ENCODE measurements at regions not wholly inside any gene's neighbourhood (a gene's known extent, or its start where the extent isn't known, plus 50 kb on each side); places are given as distances from the start of the nearest gene placed in this dataset.

DNA sequence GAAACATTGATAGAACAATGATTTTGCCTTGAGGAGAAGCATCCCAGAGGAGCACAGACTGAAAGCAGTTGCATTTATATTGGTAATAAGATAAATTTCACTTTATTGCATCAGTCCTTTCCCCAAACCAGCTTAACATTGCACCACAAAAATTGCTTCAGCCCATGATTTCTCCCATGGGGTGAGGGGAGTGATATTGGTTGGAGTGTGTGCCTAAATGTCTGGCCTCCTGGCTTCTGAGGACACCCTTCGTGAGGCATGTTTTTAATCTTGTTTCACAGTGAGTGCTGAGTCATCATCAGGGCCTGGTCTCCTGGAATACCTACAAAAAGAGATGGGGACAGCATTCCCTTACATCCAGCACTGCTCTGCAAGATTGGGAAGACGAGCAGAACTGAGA is 487.9 kb downstream of the C4orf33 start:
- H3K4me3 ChIP-seq (ENCODE audit: low read depth, low read length): no peak overlapping the region
- no peaks in the 10 kb centered on the region for H3K36me3 ChIP-seq (ENCODE audit: control insufficient read depth, insufficient read depth, low read length)
- no peak for DNase-seq (ENCODE audit: low read depth)
- TF ChIP-seq, protein P1, sequence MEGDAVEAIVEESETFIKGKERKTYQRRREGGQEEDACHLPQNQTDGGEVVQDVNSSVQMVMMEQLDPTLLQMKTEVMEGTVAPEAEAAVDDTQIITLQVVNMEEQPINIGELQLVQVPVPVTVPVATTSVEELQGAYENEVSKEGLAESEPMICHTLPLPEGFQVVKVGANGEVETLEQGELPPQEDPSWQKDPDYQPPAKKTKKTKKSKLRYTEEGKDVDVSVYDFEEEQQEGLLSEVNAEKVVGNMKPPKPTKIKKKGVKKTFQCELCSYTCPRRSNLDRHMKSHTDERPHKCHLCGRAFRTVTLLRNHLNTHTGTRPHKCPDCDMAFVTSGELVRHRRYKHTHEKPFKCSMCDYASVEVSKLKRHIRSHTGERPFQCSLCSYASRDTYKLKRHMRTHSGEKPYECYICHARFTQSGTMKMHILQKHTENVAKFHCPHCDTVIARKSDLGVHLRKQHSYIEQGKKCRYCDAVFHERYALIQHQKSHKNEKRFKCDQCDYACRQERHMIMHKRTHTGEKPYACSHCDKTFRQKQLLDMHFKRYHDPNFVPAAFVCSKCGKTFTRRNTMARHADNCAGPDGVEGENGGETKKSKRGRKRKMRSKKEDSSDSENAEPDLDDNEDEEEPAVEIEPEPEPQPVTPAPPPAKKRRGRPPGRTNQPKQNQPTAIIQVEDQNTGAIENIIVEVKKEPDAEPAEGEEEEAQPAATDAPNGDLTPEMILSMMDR (IDR thresholded peaks at IDR 0.05; ENCODE audit: insufficient read depth, low read length, poor library complexity, severe bottlenecking): no peak
- H3K27me3 ChIP-seq (ENCODE audit: control insufficient read depth, insufficient read depth, low read length): no peaks in the 10 kb centered on the region

DNA sequence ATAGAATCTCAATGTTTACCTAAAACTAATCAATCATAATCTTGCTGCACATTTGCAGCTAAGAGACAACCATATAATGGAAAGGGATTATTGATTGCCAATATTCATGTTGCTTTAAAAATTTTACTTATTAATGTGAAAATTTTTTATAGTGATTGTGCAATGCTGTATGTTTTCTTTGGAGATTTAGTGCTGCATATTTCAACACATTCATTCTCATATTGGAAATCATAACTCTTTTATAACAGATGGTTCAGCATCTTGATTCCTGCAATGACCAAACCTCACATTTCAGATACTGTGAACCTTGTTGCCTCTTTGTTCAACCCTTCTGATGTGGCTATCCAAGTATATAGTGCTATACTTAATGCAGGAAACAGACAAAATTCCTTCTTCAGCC is 502.6 kb downstream of the C4orf33 start:
- Histone ChIP-seq H3K27me3 (ENCODE audit: control insufficient read depth, insufficient read depth, low read length) (no peaks in the 10 kb centered on the region), H3K4me3 (ENCODE audit: low read depth, low read length) (no peak overlapping the region)

DNA sequence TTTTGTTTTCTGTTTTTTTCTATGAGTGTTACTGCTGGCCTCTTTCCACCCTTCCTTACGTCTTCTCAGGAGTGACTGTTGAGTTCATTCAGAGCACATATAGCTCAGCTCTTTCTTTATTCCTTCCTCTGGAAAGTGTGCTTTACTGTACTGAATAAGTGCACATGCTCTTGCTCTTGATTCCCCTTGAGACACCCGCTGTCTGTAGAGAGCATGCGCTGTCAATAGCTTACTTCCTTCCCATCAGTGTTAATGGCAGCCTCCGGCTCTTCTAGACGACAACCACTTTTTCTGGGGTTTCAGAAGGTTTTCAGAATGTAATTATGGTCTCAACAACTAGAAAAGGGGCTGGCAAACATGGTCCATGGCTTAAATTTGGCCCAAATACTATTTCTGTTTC is 504.9 kb downstream of the C4orf33 start:
- TF ChIP-seq, protein P1 (IDR thresholded peaks at IDR 0.05; ENCODE audit: insufficient read depth, low read length, poor library complexity, severe bottlenecking): no peak
- no peak overlapping the region for H3K4me3 ChIP-seq (ENCODE audit: low read depth, low read length)
- H3K27me3 ChIP-seq (ENCODE audit: control insufficient read depth, insufficient read depth, low read length): no peaks in the 10 kb centered on the region
- H3K36me3 ChIP-seq (ENCODE audit: control insufficient read depth, insufficient read depth, low read length): no peaks in the 10 kb centered on the region
- DNase-seq (ENCODE audit: low read depth): no peak

More for the DNA sequence above, 502.6 kb downstream of the C4orf33 start:
- H3K36me3 ChIP-seq (ENCODE audit: control insufficient read depth, insufficient read depth, low read length): no peaks in the 10 kb centered on the region
- TF ChIP-seq, protein P1 (IDR thresholded peaks at IDR 0.05; ENCODE audit: insufficient read depth, low read length, poor library complexity, severe bottlenecking): no peak
- no peak for DNase-seq (ENCODE audit: low read depth)

DNA sequence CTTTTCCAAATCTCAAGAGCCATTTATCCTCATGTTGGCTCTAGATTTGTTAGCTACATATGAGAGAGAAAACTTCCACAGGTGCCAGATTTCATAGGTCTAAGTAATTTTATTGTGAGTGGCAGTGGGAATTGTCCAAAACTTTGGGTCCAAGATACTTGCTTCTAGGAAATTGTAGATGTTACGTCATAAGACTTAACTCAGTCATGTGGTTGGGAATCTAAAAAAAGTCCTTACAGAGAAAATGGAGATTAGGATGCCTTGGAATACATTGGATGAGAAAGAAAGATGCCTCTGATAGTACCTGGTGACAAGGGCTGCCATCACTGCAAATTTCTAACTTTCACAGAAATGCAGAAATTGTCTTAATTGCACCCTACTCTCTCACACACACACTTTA is 506.5 kb downstream of the C4orf33 start:
- no peak for DNase-seq (ENCODE audit: low read depth)
- Histone ChIP-seq H3K4me3 (ENCODE audit: low read depth, low read length) (no peak overlapping the region), H3K27me3 (ENCODE audit: control insufficient read depth, insufficient read depth, low read length) (no peaks in the 10 kb centered on the region), H3K36me3 (ENCODE audit: control insufficient read depth, insufficient read depth, low read length) (no peaks in the 10 kb centered on the region)
- TF ChIP-seq, protein P1 (IDR thresholded peaks at IDR 0.05; ENCODE audit: insufficient read depth, low read length, poor library complexity, severe bottlenecking): no peak

DNA sequence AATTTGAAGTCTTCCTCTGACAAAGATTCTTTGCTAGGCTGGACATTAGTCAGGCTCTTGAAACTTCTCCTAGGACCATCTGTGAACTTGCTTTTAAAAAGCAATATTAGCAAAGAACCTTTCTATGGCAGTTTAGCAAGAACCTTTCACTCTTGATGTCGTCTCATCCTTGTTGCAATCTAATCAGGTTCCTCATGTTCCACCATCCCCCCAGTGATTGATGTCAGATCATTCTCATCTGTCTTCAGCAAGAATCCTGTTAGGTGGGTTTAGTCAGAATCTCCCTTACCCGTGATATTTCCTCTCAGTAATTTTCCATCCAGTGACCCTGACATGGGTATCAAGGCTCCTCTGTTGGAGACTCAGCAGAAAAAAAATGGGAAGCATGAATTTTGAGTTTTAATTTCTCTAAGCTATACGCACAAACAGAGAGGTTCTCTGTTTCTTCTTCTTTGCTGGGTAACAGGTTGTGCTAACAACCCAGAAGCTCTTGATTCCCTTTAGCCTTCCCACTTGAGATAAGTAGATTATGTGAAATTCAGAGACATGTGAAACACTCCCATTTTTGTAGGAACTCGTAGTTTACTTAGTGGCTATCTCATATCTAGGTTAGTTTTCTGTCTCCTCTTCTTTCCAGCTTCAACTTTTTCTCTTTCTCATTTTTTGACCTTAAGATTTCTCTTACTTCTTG is 507.4 kb downstream of the C4orf33 start:
- no peaks in the 10 kb centered on the region for H3K27me3 ChIP-seq (ENCODE audit: control insufficient read depth, insufficient read depth, low read length)
- TF ChIP-seq, protein P1 (IDR thresholded peaks at IDR 0.05; ENCODE audit: insufficient read depth, low read length, poor library complexity, severe bottlenecking): no peak
- no peak for DNase-seq (ENCODE audit: low read depth)
- H3K36me3 ChIP-seq (ENCODE audit: control insufficient read depth, insufficient read depth, low read length): no peaks in the 10 kb centered on the region
- H3K4me3 ChIP-seq (ENCODE audit: low read depth, low read length): no peak overlapping the region
